Body of pancreas (tissue), 4 donors: ENCODE measurements at regions not wholly inside any gene's neighbourhood (a gene's known extent, or its start where the extent isn't known, plus 50 kb on each side); places are given as distances from the start of the nearest gene placed in this dataset.

Source experiments
- ATAC-seq: fragments of 150-250 bp; one replicate; pipeline ENCODE4 v1.9.1; 2016
- DNase-seq, 4 donors: peaks; one replicate each; pipeline ENCODE4 v3.0.0-alpha.2; 2019
- H3K27ac ChIP-seq, 4 donors: fragments of 200-600 bp; sonication (generic); 1 replicate in 3 of 4; 2 replicates in 1 of 4; pipeline versions ENCODE4 v1.5.1 to v1.6.1; 2016 to 2019; ENCODE audit warnings: mild to moderate bottlenecking in 1 of 4, mixed read lengths in 1 of 4, moderate library complexity in 1 of 4
- H3K27me3 ChIP-seq, 2 donors: fragments of 200-600 bp; sonication (generic); one replicate each; pipeline ENCODE4 v1.6.0; 2016; ENCODE audit warnings: mild to moderate bottlenecking in 1 of 2
- H3K36me3 ChIP-seq, 2 donors: fragments of 200-600 bp; sonication (generic); replicated peaks in 1 of 2; 2 replicates each; pipeline ENCODE4 v1.5.1; 2016; ENCODE audit warnings: low read depth in 2 of 2; ENCODE audit not compliant: insufficient read depth in 1 of 2
- H3K4me1 ChIP-seq: fragments of 200-600 bp; sonication (generic); one replicate; pipeline ENCODE4 v1.6.0; 2016
- H3K4me3 ChIP-seq, 2 donors: fragments of 200-600 bp; sonication (generic); 1 replicate in 1 of 2; 2 replicates in 1 of 2; pipeline ENCODE4 v1.5.1; 2016 to 2019
- H3K9me3 ChIP-seq, 3 donors: fragments of 200-600 bp; sonication (generic); 1 replicate in 2 of 3; 2 replicates in 1 of 3; pipeline ENCODE4 v1.5.1; 2016
- CTCF ChIP-seq, 7 experiments: fragments of 450-650 bp in 4 of 7; fragments of 200-600 bp in 3 of 7; sonication (generic) in 3 of 7; IDR thresholded peaks; one replicate each; pipeline ENCODE4 v1.5.1; 2016 to 2019; ENCODE audit warnings: antibody characterized with exemption in 7 of 7
- POLR2A ChIP-seq, 3 donors: fragments of 450-650 bp; IDR thresholded peaks; one replicate each; pipeline ENCODE4 v1.6.1; 2016; ENCODE audit warnings: antibody characterized with exemption in 3 of 3, mild to moderate bottlenecking in 2 of 3
- WGBS, 2 donors: methylation state at CpG; one replicate each; pipeline ENCODE4 v1.1.5; 2017; 5-methylcytosine and 5-hydroxymethylcytosine counted together
- intact Hi-C: fragments of 100-400 bp; cut with DNase I; formaldehyde crosslinking; loops from one replicate; pipeline ENCODE4 v1.15.1; 2023

DNA sequence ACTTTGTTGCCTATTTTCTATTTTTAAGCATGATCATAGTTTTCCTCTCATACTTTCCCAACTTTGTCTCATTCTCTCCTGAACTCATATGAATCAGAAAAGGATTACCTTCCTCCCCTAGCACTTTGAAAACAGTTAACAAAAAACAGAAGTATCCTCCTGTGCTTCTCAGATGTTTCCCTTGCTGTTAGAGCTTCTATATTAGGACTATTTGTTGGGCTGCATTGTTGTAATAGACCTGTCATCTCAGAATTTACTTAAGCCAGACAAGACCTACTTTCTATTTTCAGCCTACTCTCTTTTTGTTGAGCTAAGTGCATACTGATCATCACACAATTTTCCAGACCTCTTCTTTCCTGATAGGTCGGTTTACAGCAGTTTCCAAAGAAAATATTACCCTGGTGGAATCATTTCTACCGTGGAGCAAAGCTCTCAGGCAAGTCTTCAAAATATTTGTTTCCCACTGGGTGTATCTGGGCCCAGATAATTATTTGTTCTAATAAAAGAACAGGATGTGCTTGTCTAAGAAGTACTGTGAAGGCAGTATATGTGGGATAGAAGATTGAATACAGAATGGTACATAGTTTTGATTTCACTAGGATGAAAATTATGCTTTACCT lies 411.9 kb upstream of the KLF6 start:
- Histone ChIP-seq H3K27me3 (no peaks in the 10 kb centered on the region), H3K36me3 (no peaks in the 10 kb centered on the region), H3K27ac (no peak overlapping the region), H3K4me3 (no peak overlapping the region), H3K4me1 (no peaks in the 10 kb centered on the region), H3K9me3 (no peaks in the 10 kb centered on the region)
- TF ChIP-seq CTCF (IDR thresholded peaks at IDR 0.05) (no peak), POLR2A (IDR thresholded peaks at IDR 0.05) (no peak)
- intact Hi-C loops, result no loop called here
- DNase-seq (no peak), ATAC-seq (no peak)
- 14 to 34% methylated on average over 2 of the region's 2 CpGs for WGBS, 2 donors

GRCh38 chr10:4196183-4196582 lies 411.2 kb upstream of the KLF6 start:
- WGBS, 2 donors, result 63 to 64% methylated on average over 3 of the region's 3 CpGs
- no peak for ATAC-seq
- intact Hi-C loops, result no loop called here
- H3K27me3 ChIP-seq, result no peaks in the 10 kb centered on the region
- H3K9me3 ChIP-seq, result no peaks in the 10 kb centered on the region
- H3K4me1 ChIP-seq, result no peaks in the 10 kb centered on the region
- no peak overlapping the region for H3K27ac ChIP-seq
- H3K36me3 ChIP-seq, result no peaks in the 10 kb centered on the region
- no peak overlapping the region for H3K4me3 ChIP-seq
- no peak for DNase-seq
- no peak for TF ChIP-seq CTCF (IDR thresholded peaks at IDR 0.05)
- no peak for TF ChIP-seq POLR2A (IDR thresholded peaks at IDR 0.05)

GRCh38 chr10:4195213-4195612 lies 410.2 kb upstream of the KLF6 start:
- H3K36me3 ChIP-seq, result no peaks in the 10 kb centered on the region
- H3K27ac ChIP-seq, result no peak overlapping the region
- no peaks in the 10 kb centered on the region for H3K9me3 ChIP-seq
- DNase-seq (no peak), ATAC-seq (no peak)
- no peaks in the 10 kb centered on the region for H3K27me3 ChIP-seq
- intact Hi-C loops, result no loop called here
- H3K4me1 ChIP-seq, result no peaks in the 10 kb centered on the region
- TF ChIP-seq POLR2A (IDR thresholded peaks at IDR 0.05) (no peak), CTCF (IDR thresholded peaks at IDR 0.05) (no peak)
- no peak overlapping the region for H3K4me3 ChIP-seq
- WGBS, 2 donors, result 84 to 85% methylated on average over 8 to 14 of the region's 14 CpGs

DNA sequence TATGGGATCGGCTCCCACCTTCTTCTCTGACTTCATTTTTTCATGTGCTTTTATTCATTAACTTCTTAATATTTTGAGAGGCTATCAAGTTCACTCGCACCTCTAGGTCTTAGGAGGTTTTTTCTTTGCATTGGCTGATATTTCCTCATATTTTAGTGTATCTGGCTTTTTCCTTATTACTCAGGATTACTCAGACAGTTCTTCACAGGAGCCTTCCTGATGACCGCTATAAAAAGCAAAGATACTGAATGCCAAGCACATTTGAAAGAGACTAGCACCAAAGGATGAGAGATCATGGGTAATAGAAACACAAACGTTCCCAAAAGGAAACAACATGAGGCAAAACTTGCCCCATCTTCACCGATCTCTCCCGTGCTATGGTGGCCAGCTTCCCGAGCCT lies 409.2 kb upstream of the KLF6 start:
- DNase-seq, result no peak
- no peak overlapping the region for H3K4me3 ChIP-seq
- intact Hi-C loops, result no loop called here
- WGBS, 2 donors, result 74 to 77% methylated on average over 7 of the region's 7 CpGs
- no peak for ATAC-seq
- H3K27ac ChIP-seq, result no peak overlapping the region
- no peaks in the 10 kb centered on the region for H3K9me3 ChIP-seq
- no peaks in the 10 kb centered on the region for H3K27me3 ChIP-seq
- H3K4me1 ChIP-seq, result no peaks in the 10 kb centered on the region
- H3K36me3 ChIP-seq, result no peaks in the 10 kb centered on the region
- TF ChIP-seq POLR2A (IDR thresholded peaks at IDR 0.05), result no peak
- no peak for TF ChIP-seq CTCF (IDR thresholded peaks at IDR 0.05)

DNA sequence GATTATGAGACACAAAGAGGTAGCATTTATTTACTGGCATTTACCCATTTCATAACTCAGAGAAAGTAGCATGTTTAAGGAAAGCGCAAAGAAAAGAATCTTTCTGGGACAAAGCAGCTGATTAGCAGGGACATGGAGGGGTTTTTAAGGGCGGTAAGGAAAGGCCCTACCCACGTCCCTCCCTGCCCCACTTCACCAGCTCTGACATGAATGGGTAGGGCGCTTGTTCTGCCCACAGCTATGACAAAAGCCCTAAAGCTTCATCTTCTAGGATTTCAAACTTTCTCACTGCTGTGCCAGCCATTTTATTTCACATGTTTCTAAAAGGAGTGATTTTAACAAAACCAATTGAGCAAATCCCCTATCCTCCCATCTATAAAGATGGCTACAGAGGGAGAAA lies 406.9 kb upstream of the KLF6 start:
- WGBS, 2 donors, result 70 to 71% methylated on average over 4 of the region's 4 CpGs
- Histone ChIP-seq H3K9me3 (no peaks in the 10 kb centered on the region), H3K27me3 (no peaks in the 10 kb centered on the region), H3K4me3 (no peak overlapping the region), H3K27ac (no peak overlapping the region), H3K4me1 (no peaks in the 10 kb centered on the region), H3K36me3 (no peaks in the 10 kb centered on the region)
- TF ChIP-seq POLR2A (IDR thresholded peaks at IDR 0.05) (no peak), CTCF (IDR thresholded peaks at IDR 0.05) (no peak)
- intact Hi-C loops, result no loop called here
- ATAC-seq (no peak), DNase-seq (no peak)
